Activated CD8-positive, alpha-beta memory T cell treated with anti-CD3 and anti-CD28 coated beads, Interleukin-2, amount 50 U/mL, for 48 hours (primary cell): ENCODE measurements at regions not wholly inside any gene's neighbourhood (a gene's known extent, or its start where the extent isn't known, plus 50 kb on each side); places are given as distances from the start of the nearest gene placed in this dataset.
A peak's percentile ranks its signal among the peaks of the same experiment; 100 is the strongest.
"Not testable (repeated sequence)": the region's sequence is repeated elsewhere in the genome, so short reads cannot be mapped to it uniquely, and the experiment has no call there.

ENCODE experiments used
- DNase-seq: peaks from one replicate; pipeline ENCODE4 v3.0.0-alpha.2; 2020

DNA sequence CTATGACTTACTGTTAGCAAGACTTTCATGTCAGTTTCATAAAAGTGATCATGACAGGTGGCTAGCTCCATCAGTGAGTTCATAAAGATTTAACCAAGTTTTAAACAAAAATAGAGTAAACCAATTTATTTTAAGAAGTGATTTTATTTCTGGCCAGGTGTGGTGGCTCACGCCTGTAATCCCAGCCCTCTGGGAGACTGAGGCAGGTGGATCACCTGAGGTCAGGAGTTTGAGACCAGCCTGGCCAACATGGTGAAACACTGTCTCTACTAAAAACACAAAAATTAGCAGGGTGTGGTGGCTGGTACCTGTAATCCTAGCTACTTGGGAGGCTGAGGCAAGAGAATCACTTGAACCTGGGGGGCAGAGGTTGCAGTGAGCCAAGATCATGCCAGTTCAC, 111.4 kb upstream of the MAP2 start:
- DNase-seq: not testable (repeated sequence)

DNA sequence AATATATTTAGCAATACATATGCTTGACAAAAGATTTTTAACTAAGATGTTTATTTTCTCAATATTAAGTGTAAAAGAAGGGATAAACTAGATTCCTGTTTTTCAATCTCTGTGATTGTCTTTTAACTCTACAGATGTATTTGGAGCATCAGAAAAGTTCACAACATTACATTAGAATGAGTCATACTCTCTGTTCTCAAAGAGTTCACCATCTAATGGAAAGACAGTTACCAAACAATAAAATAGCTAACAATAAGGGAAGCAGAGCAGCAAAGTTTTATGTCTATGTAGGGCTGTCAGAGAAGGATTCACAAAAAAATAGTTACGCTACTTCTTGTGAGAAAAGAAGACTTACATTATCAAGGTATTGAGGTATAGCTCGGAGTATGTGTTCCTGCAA, 109.2 kb upstream of the MAP2 start:
- DNase-seq: no peak

DNA sequence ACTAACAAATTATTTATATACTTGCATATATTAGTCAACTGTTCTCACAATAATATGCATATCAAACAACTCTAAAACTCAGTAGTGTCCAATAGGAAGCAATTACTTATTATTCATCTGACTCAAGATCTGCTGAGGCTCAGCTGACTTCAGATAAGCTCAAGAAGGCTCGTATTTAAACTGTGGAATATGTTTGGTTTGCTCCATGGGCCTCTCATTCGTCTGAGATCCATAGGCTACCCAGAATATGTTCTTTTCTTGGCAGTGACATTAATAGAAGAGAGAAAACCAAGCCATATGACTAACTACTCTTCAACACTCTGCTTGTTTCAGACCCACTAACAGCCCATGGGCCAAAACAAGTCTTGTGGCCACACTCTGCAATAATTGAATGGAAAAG, 107.7 kb upstream of the MAP2 start:
- no peak for DNase-seq

DNA sequence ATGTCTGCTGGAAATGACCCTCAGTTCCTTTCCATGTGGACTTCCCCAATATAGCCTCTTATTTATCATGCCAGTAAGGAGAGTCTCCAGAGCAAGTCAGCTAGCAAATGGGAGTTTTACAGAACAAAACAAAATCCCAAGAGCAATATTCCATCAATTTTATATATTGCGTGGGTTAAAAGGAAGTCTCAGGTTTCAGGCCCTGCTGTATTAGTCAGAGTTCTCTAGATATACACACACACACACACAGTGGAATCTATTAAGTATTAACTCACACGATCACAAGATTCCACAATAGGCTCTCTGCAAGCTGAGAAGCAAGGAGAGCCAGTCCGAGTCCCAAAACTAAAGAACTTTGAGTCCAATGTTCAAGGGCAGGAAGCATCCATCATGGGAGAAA, 102.8 kb upstream of the MAP2 start:
- no peak for DNase-seq

DNA sequence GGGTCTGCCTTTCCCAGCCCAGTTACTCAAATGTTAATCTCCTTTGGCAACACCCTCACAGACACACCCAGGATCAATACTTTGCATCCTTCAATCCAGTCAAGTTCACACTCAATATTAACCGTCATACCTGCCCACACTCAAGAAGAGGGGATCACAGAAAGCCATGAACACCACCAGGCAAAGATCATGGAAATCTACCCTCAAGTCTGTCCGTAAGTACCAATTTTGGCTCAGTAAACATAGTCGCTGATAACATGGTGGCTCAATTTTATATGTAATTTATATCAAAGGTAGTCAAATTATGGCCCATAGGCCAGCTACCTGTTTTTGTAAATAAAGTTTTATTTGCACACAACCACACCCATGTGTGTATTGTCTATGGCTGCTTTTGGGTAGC, 102.3 kb upstream of the MAP2 start:
- DNase-seq: no peak

DNA sequence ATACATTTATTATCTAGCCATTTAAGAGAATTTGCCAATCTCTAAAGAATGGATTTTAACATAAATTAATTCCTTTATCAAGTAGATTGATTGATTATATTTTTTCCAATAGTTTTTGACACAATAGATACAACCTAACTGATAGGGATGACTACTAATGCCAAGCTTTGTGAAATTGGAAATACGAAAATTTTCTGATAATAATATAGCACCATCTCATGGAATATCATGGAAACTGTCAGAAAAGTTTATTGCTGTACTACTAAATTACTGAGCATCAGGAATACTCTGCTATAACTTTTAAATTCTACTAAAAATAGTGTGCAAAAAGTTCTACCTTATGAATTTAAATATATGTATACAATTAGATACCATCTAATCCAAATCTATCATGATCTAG, 101.8 kb upstream of the MAP2 start:
- no peak for DNase-seq

DNA sequence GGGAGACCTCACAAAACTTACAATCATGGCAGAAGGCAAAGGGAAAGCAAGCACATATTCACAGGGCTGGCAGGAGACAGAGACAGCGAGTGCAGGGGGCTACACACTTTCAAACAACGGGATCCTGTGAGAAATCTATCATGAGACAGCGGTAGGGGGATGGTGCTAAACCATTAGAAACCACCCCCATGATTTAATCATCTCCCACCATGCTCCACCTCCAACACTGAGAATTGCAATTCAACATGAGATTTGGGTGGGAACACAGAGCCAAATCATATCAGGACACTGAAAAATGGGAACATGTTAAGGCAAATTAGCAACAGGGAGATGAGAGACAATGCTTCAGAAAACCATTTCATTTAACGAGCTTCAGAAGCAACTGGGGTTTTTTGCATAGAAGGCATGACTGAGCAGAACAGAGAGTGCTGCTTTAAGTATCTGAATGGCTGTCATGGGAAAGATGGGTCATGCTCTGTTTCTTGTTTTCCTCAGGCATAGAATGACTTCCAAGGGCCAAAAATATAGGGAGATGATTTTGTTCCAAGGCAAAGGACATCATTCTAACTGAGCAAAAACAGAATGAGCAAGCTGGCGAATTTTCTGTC, 100.8 kb upstream of the MAP2 start:
- no peak for DNase-seq

DNA sequence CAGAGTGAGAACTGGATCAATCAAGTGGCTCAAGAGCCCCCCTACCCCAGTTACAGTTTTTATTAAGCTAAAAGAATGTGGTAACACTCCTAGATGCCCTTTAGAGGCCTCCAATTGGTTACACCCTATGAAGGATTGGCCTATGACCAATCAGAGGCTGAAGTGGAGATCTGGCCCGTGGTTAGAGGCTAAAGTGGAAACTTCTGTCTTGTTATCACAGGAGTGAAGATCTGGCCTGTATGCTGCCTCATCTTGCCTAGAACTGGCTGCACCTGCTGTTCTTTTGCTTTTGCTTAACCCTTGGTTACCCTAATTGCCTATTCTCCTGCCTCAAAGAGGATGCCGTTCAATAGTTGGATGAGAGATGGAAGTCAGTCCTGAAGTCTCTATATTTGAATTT, 100.1 kb upstream of the MAP2 start:
- DNase-seq: no peak

DNA sequence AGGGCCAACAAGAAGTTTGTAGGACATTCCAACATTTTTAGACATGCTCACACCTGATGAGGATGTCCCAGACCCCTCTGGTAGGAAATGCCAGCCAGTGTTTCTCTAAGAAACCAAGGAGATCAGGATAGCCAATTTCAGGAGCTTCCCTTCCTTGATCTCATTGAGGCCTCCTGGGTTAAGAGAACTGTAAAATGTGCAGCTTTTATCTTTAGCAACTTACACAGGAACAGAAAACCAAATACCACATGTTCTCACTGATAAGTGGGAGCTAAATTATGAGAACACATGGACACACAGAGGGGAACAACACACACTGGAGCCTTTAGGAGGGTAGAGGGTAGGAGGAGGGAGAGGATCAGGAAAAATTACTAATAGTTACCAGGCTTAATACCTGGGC, 99.6 kb upstream of the MAP2 start:
- no peak for DNase-seq

DNA sequence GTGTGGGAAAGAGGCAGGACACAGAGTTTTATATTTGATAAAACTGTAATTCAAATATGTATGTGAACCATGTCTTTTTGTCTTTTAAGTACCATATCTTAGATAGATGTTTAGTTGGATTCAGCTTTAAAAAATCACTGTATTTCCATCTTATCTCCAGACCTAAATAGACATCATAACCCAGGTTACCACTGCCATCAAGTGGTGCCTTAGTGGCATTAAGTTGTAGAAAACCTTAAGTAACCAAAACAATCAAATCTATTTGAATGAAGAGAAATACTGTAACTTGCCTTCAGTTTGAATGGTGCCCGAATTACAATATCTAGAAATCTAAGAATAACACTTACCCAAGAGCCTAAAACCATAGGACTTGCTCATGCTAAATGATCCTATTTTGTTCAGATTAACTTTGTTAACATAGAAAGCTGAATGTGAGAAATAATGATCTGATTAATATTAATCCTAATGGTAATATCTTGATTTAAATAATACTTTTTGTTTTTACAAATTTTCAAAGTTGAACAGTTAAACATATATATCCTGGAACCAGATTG, 92.5 kb upstream of the MAP2 start:
- no peak for DNase-seq

DNA sequence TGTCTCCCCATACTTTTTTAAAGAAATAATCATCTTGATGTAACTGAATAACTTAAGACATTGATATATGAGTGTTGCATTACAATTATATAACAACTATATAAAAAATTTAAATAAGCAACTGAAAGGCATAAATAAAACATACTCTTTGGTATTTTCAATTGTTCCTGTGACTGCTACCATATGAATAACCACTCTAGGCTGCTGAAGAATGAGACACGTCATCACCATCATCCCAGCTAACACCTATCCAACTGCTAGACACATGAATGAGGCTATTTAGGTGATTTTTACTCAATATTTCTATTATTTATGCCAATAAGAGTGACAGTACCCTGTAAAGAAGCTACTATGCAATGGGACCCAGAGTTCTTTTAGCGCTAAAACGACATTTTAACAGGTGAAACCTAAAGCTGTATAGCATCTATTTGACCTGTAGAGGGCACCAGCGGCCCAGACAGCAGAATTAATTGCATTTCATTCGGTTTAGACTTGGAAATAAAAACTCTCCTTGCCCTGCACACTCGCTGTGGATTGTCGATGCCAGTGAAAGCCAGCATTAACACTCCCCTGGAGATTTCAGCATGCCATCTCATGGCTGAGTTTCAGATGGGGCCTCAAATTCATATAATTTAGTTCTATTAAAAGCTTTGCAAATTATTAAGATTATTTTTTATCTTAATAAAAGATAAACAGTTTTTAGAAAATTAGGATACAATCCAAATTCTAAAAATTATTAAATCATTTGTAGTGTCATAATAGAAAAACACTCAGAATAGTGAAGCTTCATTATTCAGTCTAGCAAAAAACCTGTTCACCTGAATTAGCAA, 89.4 kb upstream of the MAP2 start:
- DNase-seq: peak; percentile 55

DNA sequence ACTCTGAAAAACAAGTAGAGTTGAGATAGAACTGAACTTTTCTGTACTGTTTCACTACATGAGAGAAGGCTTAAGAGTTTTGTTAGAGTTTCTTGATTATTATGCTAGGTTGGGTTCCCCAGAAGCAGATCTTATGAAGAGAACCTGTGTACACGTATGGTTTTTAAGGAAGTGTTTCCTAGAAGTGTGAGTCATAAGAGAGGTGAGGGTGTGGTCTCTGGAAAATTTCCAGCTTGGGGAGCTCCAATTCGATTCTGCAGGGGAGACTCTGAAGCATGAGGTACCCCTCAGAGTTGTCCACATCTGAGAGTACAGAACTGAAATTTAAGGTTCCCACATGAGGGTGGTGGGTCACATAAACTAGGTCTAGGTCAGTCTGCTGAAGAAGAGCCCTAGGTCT, 83.3 kb upstream of the MAP2 start:
- no peak for DNase-seq

DNA sequence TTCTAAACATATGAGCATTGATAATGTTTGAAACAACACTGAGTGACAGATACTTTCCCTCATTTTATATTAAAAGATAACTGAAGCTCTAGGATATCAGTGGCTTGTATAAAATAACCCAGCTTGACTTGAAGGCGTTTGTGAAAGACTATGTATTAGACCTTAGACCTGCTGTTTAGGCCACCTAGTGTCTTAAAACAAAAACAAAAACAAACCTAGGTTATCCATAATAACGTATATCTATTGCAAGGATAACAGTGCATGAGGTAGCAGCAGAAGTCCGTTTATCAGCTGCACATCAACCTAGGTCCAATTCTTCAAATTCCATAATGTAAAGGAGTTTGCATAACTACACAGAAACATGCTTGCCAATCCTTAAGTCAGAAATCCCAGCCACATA, 79.5 kb upstream of the MAP2 start:
- DNase-seq: no peak

DNA sequence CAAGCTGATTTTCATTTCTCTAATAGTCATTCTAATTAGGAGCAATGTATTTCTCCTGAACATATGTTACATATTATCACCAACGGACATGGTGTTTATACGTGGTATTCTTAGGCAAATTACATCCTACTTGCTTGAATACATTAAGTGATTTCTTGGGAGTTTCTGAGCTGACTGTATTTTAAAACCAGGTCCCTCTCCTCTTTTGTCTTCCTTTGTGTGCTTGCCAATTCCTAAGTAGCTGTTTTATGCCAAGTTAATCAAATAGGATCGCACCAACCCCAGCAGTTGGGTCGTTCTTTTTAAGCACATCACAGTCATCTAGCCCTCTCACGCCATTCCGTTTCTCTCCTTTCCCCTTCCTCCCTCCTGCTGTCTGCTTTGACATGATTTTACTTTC, 75.4 kb upstream of the MAP2 start:
- no peak for DNase-seq

DNA sequence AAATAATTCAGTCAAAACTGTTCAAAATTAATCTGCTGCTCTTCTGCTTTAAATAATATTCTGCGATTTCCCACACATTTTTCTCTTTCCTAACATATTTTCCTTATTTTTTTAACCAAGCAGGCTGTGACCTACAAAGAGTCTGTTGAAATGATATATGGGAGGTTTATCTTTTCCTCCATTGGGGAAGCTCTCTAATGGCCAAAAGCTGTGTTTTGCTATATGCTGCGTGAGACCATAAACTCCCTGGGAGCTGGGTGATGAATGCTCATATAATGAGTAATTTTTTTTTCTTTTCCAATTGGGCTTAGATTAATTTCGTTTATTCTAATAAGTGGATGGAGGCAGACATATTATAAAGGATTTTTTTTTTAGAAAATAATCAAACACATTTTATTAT, 72.2 kb upstream of the MAP2 start:
- no peak for DNase-seq

DNA sequence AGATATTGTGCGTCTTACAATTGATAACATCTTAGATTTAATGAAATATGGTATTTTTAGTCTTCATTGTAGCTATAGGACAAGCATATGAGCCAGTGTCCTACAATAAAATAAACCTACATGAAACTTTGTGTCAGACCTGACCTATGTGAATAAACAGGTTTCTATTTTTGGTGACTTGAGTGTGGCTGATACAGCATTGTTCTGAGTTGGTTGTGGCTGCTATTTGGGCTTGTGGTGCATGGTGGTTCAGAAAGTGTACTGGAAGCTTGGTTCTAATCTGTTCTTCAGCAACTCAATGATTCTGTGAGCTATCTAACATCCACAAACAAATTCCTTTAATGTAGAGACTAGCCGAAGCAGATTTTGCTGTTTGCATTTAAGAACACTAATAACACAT, 64.9 kb upstream of the MAP2 start:
- DNase-seq: no peak

DNA sequence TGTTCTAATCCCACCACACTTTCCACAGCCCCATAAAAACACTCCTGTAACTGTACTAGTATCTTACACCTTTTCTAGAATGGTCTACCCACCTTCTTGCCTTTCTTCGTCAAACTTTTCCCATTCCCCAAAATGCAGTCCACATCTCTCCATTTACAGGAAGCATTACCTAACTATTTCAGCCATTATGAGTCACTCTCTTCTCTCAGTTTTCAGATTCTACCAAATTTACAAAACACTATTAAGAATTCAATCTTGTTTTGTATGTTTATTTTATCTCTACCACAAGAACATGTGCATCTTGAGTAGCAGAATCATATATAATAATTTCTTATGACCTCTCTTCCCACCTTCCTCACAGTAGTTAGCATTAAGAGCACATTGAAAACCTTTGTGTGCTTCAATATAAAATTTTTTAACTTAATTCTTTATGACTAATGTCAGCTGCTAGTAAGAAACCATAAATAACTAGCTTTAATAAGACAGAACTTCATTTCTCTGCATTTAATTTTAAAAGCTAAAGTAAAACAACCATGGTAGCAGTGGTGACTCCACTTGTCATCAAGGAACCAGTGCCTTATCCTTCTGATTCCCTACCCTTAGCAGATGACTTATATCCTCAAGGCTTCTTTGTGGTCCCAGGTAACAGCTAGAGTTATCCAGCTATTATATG, 56.6 kb upstream of the MAP2 start:
- DNase-seq: no peak

DNA sequence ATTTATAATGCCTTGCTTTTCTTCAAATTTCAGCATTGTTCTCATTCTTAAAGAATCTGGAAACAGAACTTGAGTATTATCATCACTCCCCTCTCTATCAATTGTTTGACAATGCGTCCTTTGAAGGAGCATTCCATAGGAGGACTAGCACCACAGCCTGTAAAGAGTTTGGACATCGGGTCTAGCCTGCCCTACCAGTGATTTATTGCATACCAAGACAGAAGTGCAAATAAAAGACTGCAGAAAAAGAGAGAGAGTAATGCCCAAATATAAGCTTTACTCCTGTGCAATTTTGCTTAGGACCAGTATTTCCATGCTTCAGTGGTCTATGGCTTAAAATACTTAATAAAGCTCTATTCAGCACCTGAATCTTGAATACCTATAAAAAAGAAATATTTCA, 55.4 kb upstream of the MAP2 start:
- no peak for DNase-seq

DNA sequence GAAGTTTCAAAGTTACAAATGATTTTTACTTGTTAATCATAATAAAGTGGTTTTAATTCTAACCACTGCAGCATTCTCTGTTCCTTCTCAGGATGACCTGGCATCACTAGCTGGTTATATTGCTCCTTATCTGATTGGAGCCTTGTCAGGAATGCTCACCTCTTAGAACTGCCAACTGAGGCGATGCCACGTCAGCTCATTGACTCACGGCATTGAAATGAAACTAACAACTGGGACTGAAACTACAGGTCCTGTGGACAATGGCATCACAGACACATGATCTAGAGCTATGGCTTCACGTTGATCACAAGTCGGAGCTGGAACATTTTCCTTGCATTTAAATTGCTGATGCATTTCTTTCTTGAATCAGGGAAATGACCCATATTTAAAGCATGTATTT, 54.9 kb upstream of the MAP2 start:
- DNase-seq: no peak

DNA sequence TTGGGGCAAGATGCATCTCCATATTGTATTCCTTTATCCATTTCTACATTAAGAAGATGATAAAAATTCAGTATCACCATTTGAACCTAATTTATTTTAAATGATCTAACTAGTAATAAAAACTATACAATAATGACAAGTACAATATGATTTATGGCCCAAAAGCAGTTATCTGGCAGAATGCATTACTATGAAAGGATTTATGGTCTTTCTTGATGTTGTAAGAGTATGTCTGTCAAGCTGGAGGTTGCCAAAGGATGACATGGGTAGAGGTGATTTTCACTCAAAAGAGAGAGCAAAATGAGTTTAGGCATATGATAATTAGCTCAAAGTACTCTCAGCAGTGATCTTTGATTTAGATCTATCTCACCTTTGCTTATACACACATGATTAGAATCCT, 54.2 kb upstream of the MAP2 start:
- DNase-seq: no peak

DNA sequence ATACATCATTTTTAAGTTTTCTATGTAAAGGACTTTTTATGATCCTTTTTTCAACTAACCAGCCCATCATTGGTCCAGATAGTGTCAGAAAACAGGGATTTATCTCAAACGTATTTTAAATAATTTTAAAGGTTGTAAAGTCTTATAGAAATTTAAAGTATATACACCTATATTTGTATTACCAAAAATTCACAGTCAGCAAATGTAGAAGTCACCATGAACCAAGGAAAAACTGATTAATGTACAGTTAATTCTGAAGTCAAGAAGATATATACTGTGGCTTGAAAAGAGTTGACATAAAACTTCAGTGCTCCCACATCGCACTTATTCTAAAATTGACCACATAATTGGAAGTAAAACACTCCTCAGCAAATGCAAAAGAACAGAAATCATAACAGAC, 52.4 kb upstream of the MAP2 start:
- DNase-seq: no peak
